HK-2 (cell line): ENCODE measurements at regions not wholly inside any gene's neighbourhood (a gene's known extent, or its start where the extent isn't known, plus 50 kb on each side); places are given as distances from the start of the nearest gene placed in this dataset.

Experiments
- DNase-seq: peaks from one replicate; pipeline ENCODE4 v3.0.0-alpha.2; 2018; ENCODE audit not compliant: unreplicated experiment

DNA sequence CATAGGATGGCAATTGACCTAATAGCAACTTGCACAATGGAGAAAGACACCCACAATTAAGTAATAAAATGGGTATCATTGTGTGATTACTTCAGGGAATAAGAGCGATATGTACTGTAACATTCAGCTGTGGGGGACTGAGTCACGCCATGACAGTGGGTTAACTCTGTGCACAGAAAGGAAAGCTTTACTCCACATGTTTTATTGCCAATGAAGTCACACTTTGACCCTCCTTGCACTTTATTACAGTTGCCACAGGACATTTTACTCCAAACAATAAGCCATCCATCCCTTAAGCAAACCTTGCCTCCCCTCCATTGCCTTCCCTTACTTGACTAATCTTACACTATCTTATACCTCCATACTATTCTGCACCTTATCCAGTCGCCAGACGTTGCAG is 403.1 kb downstream of the VRK1 start:
- no peak for DNase-seq

DNA sequence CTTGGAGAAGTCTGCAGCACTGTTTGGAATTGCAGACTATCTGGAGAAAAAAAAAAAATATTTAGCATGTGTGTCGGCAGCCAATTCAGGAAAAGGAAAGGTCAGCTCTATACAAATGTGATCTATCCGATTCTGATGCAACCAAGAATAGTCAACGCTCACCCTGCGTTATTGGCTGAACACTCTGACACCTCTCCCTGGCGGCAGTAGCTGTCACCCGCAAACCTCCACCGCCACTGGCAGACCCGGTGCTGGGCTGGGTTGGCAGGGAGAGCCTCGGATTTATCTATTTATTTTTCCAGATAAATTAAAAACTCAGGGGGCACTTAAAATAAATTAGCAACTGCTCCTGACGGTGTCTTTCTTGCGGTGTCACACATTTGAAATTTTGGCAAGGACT is 409.7 kb downstream of the VRK1 start:
- no peak for DNase-seq

DNA sequence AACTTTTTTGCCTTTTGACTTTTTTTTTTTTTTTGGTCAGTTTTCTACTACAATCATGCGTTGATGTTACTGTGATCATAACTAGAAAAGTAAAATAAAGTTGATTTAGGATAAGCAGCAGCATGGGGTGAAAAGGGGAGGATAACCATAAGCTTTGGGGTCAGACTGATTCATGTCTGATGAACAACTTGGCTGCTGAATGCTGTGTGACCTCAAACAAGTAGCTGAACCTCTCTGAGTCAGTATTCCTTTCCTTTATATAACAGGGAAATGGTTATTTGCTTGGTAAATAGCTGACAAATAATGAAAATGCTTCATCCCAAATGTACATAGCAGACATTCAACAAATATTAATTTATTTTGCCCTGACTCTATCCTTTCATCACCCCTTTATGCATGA is 413.0 kb downstream of the VRK1 start:
- DNase-seq, result no peak

DNA sequence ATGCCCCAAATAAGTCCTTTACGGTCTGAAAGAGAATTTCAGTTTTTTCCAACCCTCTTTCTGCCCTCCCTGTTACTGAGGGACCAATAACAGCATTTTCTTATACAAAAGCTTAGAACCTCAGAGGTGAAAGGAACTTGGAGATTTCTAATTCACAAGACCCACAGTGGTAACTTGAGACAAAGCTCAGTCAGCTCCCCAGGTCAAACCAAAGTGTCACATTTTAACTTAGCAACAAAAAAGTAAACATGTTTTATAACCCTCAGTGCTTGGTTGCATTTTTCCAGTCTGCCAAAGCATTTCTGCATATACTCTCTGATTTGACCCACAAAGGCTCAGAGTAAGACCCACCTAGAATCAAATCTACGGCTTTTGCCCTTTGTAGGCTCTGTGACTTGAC is 415.2 kb downstream of the VRK1 start:
- no peak for DNase-seq

DNA sequence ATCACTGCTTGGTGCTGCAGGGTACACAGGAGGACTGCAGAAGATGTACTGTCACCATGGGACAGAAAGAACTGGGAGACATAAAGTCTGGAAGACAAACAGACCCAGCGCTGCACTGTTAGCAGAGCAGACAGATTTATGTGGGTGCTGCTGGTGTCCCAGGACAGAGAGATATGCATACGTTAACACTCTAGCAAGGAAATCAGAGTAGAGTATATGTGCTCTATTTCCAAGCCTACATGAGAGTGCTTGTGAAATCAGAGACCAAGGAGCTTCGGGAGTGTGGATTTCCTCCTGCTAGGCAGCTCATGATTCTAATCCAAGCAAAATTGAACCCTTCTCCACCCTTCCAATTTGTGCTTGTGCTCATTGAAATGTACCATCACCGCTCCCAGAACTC is 416.5 kb downstream of the VRK1 start:
- DNase-seq, result no peak

DNA sequence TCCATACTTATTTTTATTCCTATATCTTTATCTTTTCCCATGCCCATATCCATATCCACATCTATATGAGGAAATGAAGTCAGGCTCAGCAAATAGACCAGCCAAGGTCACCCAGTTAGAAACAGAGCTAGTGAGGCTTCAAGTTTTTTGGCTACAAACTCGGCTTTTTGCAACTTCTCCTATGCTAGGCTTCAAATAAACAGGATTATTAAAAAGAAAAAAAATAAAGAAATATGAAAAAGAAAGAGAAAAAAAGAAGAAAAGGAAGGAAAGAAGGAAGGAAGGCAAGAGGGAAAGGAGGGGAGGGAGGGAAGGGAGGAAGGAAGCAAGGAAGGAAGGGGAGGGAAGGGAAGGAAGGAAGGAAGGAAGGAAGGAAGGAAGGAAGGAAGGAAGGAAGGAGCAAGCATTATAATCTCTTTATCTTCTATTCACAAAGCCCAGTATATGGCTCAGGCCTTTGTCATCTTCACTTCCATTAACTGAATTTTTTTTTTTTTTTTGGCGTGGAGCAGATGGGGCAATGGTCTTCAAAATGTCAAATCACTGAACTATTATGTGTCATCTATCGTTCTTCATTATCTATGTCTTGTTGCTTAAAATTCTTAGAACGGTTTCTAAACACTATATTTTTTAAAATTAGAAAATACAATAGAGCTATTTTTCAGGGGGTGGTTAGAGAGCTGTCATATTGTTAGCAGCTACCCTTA is 418.2 kb downstream of the VRK1 start:
- no peak for DNase-seq

DNA sequence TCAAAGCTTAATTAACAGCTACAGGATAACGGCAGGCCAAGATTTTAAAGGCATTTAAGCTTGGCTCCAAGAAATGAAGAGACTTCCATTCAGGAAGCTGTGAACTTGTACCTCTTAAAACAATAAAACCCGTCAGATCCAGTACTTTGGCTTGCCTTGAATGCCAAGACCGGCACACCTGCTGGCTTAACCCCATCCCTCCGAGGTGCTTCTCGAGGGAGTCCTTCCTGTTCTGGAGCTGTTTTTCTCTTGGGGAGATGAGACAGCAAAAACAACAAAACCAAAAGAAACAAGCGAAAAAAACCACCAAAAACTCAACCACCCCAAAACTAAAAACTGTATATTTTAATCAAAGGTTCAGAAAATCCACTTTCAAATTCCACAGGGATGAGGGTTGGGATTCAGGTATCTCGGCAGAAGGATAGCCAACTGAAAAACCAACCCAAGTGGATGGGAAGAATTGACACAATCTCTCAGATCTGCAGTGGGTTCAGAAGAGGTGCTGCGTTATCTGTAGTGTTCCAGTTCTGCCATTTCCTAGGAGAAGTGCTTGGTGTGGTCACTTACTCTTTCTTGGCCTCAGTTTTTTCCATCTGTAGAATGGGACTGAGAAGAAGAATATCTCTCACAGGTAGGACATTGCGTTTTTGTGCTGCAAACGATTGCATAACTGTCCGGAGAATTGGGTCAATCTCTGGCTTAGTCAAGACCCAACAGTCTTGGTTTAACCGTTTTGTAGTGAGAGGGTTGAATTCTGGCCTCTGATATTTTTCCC is 420.1 kb downstream of the VRK1 start:
- no peak for DNase-seq

DNA sequence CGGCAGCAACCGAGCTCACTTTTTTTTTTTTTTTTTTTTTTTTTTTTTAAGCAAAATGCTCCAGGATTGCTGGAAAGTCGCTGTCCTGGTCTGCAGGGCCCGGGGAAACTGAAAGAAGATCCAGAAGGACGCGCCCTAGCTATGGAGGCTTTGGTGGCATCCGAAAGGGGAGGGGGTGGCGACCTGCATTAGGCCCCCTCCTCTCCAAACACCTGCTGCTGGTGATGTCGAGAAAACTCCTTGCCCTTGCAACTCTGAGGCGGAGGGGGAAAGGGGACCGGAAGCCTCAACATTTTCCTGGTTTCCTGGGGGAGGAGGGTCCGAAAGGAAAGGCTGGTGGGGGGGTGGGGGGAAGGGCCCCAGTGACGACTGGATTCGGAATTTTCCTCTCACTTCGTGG is 421.1 kb downstream of the VRK1 start:
- no peak for DNase-seq

DNA sequence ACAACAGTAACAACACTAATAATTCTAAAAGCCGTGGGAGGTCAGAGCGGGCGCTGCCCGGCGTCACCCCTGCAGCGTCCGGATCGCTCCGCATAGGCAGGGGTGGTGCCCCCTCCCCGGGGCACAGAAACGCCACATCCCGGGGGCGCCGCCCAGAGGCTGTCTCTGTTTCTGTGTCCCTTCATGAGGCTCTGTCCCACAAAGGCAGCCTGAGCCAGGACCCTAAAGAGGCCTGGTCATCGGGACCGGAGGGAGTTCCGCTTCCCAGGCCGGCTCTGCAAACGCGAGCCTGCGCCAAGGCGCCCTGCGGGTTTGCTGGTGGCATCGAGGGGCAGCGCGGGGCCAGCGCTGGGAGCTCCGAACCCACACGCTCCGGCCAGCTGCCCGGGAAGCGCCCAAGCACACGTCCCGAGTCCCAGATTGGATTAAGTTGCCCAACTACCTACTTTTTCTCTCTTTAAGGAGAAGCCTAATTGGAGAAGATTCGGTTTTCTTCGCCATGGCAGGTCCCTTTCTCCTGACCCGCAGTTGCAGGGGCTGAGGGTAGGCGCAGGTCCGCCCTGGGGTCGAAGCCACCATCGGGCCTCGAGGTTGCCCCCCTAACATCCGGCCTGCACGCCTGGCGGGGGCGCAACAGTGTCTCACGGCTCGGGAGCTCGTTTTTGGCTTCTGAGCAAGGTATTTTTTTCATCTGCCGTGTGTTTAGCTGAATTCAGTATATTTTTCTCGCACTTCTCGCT is 421.7 kb downstream of the VRK1 start:
- no peak for DNase-seq

DNA sequence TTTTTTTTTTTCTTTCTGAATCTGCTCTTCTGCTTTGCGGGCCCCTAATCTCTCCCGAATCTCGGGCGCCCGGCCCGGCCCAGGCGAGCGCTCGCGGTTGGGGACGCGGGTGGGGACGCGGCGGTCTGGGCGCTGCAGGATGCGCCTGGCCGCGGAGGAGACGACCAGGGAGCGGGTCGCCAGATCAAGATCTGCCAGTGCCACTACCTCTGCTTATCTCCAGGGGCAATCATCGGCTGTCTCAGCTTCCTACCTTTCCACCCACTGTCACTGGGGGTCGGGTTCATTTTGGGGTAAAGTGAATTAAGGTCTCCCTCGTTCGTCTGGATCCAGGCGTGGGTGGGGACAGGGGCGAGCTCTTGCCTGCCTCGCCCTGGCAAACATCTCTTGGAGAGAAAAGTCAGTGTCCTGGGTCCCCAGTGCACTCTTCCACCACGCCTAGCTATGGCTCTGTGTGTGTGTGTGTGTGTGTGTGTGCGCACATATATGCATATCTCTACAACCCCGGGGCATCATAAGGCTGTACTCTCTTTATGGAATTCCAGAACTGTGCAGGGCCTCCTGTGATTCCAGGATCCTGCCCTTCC is 422.3 kb downstream of the VRK1 start:
- no peak for DNase-seq

DNA sequence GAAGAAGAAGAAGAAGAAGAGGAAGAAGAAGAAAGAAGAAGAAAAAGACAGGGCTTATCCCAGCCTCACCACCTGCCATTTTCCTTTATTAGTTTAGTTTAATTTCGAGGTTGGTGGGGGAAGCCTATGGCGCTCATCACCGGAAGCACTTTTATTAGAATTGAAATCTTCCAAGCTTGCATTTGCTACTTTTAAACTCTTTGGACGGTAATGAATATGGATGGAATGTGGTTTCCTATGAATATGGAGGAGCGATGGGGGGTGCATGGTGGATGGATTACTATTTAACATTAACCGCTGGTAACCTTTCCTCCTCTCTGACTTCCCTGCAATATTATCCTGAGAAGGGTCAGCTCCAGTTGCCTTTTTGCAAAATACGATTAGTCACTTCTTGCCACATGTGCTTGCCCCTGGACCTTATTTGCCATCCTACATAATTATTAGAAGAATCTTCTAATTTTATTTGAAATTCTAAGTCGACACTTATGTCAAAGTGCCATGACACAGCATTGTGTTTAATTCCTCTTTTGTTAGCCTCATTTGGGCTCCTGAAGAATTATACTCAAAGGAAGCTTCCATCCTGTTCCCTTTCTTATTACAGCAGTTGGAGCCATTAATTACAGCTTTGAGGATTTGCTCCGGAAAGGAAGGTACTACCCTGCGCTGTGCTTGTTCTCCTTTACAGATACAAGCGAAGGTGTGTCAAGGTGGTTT is 424.5 kb downstream of the VRK1 start:
- DNase-seq, result no peak

DNA sequence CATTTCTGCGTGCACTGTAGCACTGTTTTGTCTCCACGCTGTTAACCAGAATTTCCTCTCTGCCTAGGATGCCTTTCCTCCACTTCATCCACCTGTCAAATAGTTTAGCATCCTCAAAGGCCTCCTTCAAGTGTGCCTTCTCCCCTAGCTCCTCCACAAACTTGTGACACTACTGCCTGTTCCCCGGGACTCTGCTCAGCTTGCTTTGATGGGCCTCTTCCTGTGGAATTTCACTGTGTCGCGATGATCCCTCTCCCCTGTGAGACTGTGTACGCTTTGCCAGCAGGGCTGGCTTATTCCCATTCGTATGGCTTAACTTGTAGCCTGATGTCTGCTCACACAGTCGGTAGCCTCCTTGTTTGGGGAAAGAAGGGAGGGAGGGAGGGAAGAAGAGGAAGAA is 426.8 kb downstream of the VRK1 start:
- no peak for DNase-seq

DNA sequence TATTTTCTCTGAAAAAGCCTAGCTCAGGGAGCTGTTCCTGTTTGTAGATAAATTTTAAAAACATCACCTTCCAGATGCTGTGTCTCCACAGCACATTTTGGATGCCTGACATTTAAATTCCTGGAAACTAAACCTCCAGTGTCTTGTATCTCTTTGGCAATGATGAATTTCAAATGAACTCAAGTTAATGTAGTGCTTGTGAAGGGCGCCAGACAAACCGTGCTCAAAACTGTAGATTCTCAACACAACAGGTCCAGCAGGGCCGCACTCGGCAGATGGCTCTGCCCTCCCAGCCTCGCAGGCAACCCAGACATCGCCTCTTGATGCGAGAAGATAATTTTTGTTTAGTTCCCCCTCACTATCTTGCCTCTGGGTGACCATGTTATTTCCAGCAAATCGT is 432.9 kb downstream of the VRK1 start:
- DNase-seq, result no peak

DNA sequence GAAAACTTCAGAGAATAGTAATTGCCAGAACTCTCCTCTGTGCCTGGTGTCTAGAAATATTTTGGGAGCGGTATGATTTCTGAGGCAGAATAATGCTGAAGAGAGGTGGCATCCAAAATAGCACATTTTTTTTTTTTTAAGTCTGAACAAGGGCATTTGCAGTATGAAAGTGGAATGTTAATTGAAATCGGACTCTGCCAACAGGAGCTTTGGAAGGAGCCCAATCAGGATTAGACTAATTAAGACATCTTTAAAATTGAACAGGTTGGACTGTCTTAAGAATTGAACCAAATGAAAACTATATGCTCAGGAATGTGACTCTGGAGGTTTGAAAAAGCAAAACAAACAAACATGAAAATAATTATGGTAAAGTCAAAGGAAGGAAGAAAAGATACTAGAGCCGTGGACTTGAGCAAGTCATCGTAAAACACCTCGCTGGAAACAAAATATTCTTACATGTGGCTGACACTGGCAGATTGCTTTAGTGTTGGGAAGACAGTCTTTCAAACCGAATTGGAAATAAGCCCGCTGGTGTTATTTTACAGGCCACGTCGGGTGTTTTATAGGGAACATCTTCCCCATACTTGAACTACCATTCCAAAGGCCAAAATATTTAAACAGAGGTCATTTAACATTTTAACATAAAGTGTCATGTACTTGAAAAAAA is 436.3 kb downstream of the VRK1 start:
- no peak for DNase-seq

DNA sequence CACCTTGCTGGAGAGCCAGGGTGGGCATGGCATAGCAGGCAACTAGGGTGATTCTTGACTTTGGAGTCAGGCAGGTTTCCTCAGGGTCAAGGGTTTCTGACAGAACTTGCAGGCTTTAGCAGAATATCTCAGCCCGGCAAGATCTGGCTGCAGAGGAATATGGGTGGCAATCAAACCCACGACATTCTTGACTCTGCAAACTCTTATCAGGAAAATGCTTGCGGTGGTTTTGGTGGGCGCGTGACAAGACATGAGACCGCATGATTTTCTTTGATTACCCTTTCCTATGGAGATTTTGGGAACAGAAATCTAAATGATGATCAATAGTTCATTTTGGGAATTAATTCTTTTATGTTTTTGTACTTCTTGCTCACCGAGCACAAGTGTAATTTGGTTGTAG is 449.5 kb downstream of the VRK1 start:
- DNase-seq, result no peak

DNA sequence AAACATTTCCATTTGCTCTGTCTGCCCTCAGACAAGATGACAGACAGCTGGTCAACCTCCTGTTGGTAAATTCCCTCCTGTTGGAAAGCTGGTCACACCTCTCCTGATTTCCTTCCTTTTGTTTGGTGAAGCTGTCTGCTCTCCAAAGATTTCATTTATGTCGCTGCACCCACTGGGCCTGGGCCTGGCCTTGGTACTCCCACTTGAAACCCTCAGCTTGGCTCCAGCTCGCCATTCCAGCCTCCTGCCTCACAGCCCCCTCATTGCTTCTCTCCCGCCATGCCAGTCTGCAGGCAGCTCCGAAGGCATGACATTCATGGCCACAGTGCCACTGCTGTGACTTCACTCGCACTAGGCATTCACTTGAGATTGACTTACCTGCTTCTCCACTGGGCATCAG is 451.8 kb downstream of the VRK1 start:
- DNase-seq, result no peak

DNA sequence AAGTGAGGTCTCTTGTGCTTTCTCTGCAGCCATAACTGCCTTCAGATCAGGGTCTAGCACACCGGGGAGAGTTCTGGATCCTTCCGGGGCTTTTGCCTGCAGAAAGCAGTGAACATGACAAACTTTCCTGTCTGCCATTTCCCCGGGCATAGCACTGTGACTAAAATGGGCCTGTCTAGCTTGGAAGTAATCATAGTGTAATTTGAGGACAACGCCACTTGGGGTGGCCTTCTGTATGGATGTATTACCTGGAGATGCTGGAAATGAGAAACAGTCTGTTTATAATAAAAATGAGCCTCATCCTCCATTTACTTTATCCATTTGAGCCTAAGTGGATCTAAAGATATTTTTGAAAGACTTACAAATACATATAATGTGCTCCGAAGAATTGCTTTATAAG is 453.7 kb downstream of the VRK1 start:
- DNase-seq, result no peak

DNA sequence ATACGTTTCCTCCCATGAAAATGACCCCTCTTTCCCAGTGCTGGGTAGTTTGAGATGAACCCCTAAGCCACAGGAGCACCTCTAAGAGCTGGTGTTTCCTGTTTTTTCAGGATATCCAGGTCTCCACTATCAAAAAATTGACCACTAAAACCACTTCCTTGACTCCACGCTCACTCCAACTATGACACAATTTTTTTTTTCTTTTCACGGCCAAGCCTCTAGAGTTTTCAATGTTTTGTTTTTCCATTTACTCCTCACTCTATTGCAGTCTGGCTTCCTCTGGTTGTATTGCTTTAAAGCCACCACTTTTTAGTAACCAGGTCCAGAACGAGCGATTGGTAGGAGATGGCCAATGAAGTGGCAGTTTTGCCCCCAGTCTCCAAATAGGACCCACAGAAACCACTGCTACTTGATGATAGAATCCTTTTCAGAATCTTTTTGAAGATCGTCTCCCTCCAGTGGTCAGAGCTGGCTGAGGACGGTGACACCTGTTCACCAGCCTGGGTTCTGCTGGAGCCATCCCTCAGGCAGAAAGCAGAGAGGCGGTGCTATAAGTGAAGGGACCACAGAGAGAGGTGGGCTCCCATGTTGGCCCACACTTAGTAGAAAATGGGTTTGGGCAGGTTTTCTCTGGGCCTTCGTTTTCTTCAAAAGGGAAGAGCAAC is 454.4 kb downstream of the VRK1 start:
- no peak for DNase-seq

DNA sequence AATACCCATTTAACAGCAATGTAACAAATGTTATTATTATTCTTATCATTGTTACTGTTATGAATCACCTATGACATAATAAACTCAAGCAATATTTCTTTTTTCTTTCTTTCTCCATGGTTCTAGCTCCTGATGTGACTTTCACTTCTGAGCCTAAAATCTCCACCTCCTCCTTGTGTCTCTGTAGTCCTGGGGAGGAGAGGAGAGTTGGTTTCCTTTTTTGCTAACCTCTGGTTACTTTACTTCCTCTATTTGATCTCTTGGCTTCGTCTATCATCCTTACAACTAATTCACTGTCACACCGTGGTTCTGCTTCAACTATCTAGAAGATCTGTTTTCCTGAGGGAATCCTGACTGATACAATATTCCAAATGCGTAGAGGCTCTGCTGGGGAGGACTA is 456.6 kb downstream of the VRK1 start:
- DNase-seq, result no peak

DNA sequence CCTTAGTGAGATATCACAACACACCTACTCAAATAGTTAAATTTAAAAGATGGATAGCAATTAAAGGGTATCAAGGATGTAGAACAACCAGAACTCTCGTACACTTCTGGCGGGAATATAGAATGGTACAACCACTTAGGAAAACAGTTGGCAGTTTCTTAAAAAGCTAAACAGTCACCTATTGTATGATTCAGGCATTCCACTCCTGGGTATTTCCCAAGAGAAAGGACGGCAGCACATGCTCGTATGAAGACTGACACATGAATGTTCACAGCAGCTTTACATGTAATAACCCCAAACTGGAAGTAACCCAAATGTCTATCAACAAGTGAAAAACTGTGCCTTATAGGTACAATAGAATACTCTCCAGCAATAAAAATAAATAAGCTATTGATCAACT is 465.2 kb downstream of the VRK1 start:
- no peak for DNase-seq
